ENCODE measurements at regions not wholly inside any gene's neighbourhood (a gene's known extent, or its start where the extent isn't known, plus 50 kb on each side); places are given as distances from the start of the nearest gene placed in this dataset.

DNA sequence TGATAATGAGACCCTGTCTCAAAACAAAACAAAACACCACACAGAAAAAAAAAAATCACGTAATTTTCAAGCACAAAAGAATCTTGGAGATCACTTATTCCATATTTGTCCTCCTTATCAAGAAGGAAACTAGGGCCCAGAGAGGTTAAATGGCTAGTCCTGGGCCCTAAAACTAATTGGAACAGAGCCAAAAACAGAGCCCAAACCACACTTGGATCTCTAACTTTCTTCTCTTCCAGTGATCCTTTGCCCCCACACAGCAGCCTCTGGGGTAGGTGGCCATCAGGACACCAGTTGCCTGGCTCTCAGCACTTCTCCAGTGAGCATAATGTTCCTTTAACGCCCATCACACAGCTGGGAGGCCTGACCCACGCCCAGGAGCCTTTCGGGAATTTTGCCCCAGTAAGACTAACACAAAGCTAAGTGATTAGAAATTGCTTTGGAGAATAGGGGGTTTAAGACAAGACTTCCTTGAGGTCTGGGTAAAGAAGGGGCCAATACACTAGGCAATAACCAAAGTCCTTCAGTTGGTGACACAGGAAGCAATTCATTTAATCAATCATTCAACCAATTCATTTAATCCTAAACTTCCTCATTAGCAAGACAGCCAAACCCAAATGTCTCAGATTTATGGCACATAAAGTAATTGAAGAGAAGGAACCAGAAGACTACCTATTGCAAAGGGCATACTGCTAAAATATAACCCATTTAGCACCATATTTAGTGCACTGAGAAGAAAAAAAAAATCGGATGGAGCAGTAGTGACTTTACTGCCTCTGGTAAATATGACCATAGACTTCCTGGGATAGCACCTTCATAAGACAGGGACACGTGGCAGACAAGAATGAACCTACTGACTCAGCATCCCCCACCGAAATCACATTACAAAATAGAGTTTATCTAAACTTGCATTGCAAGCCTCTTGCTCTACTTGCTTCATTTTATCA, 77.8 kb downstream of the ZNF608 start:
- CTCF ChIA-PET: no interaction called here

DNA sequence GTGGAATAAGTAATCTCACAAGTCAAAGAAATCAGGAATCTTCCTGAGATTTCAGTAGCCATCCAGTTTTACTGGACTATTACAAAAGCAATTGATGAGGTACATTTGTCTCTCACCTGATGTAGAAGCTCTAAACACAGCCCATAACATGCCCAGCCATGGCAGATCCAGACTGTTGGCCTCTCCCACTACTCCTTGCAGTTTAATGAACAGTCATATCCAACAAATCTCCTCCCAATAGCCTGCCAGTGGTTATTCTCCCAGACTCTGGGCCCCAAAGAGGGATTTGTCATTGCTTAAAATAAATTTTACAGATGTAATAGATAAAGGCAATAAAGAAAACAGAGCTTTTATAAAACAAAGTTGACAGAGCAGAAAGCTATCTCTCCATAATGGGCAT, 80.8 kb downstream of the ZNF608 start:
- Histone ChIP-seq H3K4me1 (ENCODE audit: control insufficient read depth, insufficient read depth, low read length) (peaks cover 79% of the 10 kb centered on the region), H3K27ac (ENCODE audit: extremely low read depth, low read depth, low read length) (peak overlapping the region; percentile 17; the same call in 1 of the 2 replicates), H3K9me3 (ENCODE audit: control insufficient read depth, insufficient read depth, low read depth, low read length) (no peaks in the 10 kb centered on the region), H3K4me3 (ENCODE audit: low read depth, low read length) (no peak overlapping the region), H3K36me3 (ENCODE audit: control insufficient read depth in 2 of 2, insufficient read depth in 1 of 2, low read length in 2 of 2) (no peaks in the 10 kb centered on the region)
- POLR2A ChIA-PET: interaction anchor here (0.6 kb wide), 1 partner anchor 81 kb away, joined by 3 read pairs; the partner anchor contains the start of gene ZNF608
- CTCF ChIA-PET: interaction anchor here (0.6 to 0.8 kb wide), 2 partner anchors 70 to 601 kb away, joined by 4 read pairs; no protein-coding TSS in a partner anchor
- TF ChIP-seq ZNF555 (tag by site-specific recombination; conservative IDR thresholded peaks at IDR 0.05): no peak
- TF ChIP-seq ZNF600 (tag by site-specific recombination; IDR thresholded peaks at IDR 0.05): peak; percentile 25; the same call in 1 of the 2 replicates
- TF ChIP-seq, protein P1, sequence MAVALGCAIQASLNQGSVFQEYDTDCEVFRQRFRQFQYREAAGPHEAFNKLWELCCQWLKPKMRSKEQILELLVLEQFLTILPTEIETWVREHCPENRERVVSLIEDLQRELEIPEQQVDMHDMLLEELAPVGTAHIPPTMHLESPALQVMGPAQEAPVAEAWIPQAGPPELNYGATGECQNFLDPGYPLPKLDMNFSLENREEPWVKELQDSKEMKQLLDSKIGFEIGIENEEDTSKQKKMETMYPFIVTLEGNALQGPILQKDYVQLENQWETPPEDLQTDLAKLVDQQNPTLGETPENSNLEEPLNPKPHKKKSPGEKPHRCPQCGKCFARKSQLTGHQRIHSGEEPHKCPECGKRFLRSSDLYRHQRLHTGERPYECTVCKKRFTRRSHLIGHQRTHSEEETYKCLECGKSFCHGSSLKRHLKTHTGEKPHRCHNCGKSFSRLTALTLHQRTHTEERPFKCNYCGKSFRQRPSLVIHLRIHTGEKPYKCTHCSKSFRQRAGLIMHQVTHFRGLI (tag by site-specific recombination; IDR thresholded peaks at IDR 0.05): peak; percentile 81; the same call in 1 of the 2 replicates

More for the DNA sequence above, 77.8 kb downstream of the ZNF608 start:
- POLR2A ChIA-PET: interaction anchor here (0.8 kb wide), 1 partner anchor 52 kb away, joined by 3 read pairs; no protein-coding TSS in a partner anchor
- peak overlapping the region; percentile 32; the same call in 1 of the 2 replicates for H3K27ac ChIP-seq (ENCODE audit: extremely low read depth, low read depth, low read length)
- H3K4me1 ChIP-seq (ENCODE audit: control insufficient read depth, insufficient read depth, low read length): peaks cover 76% of the 10 kb centered on the region
- TF ChIP-seq MYNN (tag by site-specific recombination; IDR thresholded peaks at IDR 0.05; ENCODE audit: borderline replicate concordance): no peak
- 0 out of 2 replicates have a peak, but pooled peaks have one; percentile 14 for TF ChIP-seq ZBTB8A (tag by site-specific recombination; IDR thresholded peaks at IDR 0.05)
- TF ChIP-seq, protein P2, sequence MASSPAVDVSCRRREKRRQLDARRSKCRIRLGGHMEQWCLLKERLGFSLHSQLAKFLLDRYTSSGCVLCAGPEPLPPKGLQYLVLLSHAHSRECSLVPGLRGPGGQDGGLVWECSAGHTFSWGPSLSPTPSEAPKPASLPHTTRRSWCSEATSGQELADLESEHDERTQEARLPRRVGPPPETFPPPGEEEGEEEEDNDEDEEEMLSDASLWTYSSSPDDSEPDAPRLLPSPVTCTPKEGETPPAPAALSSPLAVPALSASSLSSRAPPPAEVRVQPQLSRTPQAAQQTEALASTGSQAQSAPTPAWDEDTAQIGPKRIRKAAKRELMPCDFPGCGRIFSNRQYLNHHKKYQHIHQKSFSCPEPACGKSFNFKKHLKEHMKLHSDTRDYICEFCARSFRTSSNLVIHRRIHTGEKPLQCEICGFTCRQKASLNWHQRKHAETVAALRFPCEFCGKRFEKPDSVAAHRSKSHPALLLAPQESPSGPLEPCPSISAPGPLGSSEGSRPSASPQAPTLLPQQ (tag by site-specific recombination; IDR thresholded peaks at IDR 0.05): 0 out of 2 replicates have a peak, but pooled peaks have one; percentile 3
- TF ChIP-seq, protein P1 (tag by site-specific recombination; IDR thresholded peaks at IDR 0.05): peak; percentile 59; the same call in 1 of the 2 replicates
- no peaks in the 10 kb centered on the region for H3K36me3 ChIP-seq (ENCODE audit: control insufficient read depth in 2 of 2, insufficient read depth in 1 of 2, low read length in 2 of 2)
- H3K9me3 ChIP-seq (ENCODE audit: control insufficient read depth, insufficient read depth, low read depth, low read length): no peaks in the 10 kb centered on the region
- H3K4me3 ChIP-seq (ENCODE audit: low read depth, low read length): no peak overlapping the region

DNA sequence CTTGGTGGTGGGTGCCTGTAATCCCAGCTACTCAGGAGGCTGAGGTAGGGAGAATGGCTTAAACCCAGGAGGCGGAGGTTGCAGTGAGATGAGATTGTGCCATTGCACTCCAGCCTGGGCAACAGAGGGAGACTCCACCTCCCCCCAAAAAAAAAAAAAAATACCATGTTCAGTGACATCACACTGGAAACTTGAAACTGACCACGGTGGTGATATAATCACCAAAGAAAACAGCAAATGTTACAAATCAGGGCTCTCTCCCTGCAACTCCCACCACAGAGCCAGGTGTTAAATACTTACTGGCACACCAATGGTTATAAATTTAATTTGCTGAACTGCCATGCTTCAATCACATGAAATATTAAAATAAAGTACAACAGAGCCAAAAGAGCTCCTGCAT, 81.4 kb downstream of the ZNF608 start:
- Histone ChIP-seq H3K36me3 (ENCODE audit: control insufficient read depth in 2 of 2, insufficient read depth in 1 of 2, low read length in 2 of 2) (no peaks in the 10 kb centered on the region), H3K4me3 (ENCODE audit: low read depth, low read length) (no peak overlapping the region), H3K9me3 (ENCODE audit: control insufficient read depth, insufficient read depth, low read depth, low read length) (no peaks in the 10 kb centered on the region), H3K4me1 (ENCODE audit: control insufficient read depth, insufficient read depth, low read length) (peaks cover 77% of the 10 kb centered on the region), H3K27ac (ENCODE audit: extremely low read depth, low read depth, low read length) (peak overlapping the region; percentile 32; the same call in 1 of the 2 replicates)
- POLR2A ChIA-PET: no interaction called here
- CTCF ChIA-PET: interaction anchor here (0.6 to 0.8 kb wide), 2 partner anchors 70 to 602 kb away, joined by 4 read pairs; no protein-coding TSS in a partner anchor
- TF ChIP-seq ZNF248 (tag by site-specific recombination; IDR thresholded peaks at IDR 0.05): no peak
- TF ChIP-seq ZNF155 (tag by site-specific recombination; IDR thresholded peaks at IDR 0.05): no peak
- TF ChIP-seq ZNF514 (tag by site-specific recombination; IDR thresholded peaks at IDR 0.05): no peak
- peak; percentile 29; the same call in 1 of the 2 replicates for TF ChIP-seq ZNF76 (tag by site-specific recombination; IDR thresholded peaks at IDR 0.05; ENCODE audit: borderline replicate concordance, low read depth)
- no peak for TF ChIP-seq ZNF555 (tag by site-specific recombination; conservative IDR thresholded peaks at IDR 0.05)
- no peak for TF ChIP-seq ZSCAN16 (tag by site-specific recombination; IDR thresholded peaks at IDR 0.05)
- TF ChIP-seq, protein P3, sequence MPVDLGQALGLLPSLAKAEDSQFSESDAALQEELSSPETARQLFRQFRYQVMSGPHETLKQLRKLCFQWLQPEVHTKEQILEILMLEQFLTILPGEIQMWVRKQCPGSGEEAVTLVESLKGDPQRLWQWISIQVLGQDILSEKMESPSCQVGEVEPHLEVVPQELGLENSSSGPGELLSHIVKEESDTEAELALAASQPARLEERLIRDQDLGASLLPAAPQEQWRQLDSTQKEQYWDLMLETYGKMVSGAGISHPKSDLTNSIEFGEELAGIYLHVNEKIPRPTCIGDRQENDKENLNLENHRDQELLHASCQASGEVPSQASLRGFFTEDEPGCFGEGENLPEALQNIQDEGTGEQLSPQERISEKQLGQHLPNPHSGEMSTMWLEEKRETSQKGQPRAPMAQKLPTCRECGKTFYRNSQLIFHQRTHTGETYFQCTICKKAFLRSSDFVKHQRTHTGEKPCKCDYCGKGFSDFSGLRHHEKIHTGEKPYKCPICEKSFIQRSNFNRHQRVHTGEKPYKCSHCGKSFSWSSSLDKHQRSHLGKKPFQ (tag by site-specific recombination; IDR thresholded peaks at IDR 0.05): peak; percentile 76
- TF ChIP-seq TCF7L2 (IDR thresholded peaks at IDR 0.05; ENCODE audit: borderline replicate concordance, low read depth, low read length): no peak
- TF ChIP-seq ZNF423 (tag by site-specific recombination; IDR thresholded peaks at IDR 0.05): no peak
- TF ChIP-seq ZNF571 (tag by site-specific recombination; IDR thresholded peaks at IDR 0.05): no peak
- TF ChIP-seq ZBTB17 (tag by site-specific recombination; IDR thresholded peaks at IDR 0.05): peak; percentile 70; the same call in 1 of the 2 replicates
- TF ChIP-seq, protein P4, sequence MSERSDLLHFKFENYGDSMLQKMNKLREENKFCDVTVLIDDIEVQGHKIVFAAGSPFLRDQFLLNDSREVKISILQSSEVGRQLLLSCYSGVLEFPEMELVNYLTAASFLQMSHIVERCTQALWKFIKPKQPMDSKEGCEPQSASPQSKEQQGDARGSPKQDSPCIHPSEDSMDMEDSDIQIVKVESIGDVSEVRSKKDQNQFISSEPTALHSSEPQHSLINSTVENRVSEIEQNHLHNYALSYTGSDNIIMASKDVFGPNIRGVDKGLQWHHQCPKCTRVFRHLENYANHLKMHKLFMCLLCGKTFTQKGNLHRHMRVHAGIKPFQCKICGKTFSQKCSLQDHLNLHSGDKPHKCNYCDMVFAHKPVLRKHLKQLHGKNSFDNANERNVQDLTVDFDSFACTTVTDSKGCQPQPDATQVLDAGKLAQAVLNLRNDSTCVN (tag by site-specific recombination; optimal IDR thresholded peaks at IDR 0.05): no peak
- peak; percentile 48 for TF ChIP-seq ZFHX2 (tag by site-specific recombination; conservative IDR thresholded peaks at IDR 0.05)
- no peak for TF ChIP-seq ZNF792 (tag by site-specific recombination; IDR thresholded peaks at IDR 0.05)
- peak; percentile 98 for TF ChIP-seq ZEB2 (tag by site-specific recombination; IDR thresholded peaks at IDR 0.05)

Data from HEK293 (cell line).